Osteocyte (in vitro differentiated cells): ENCODE measurements at regions not wholly inside any gene's neighbourhood (a gene's known extent, or its start where the extent isn't known, plus 50 kb on each side); places are given as distances from the start of the nearest gene placed in this dataset.

Experiments
- DNase-seq: peaks from one replicate; pipeline ENCODE4 v3.0.0; 2021; ENCODE audit warnings: mixed read lengths; ENCODE audit not compliant: unreplicated experiment; ENCODE audit errors: extremely low spot score
- H3K27ac Mint-ChIP-seq: one replicate; pipeline ENCODE4 v1.8.0; 2021; ENCODE audit warnings: mild to moderate bottlenecking, mixed read lengths; ENCODE audit not compliant: unreplicated experiment
- H3K27me3 Mint-ChIP-seq: one replicate; pipeline ENCODE4 v1.8.0; 2021; ENCODE audit warnings: mixed read lengths; ENCODE audit not compliant: unreplicated experiment
- H3K36me3 Mint-ChIP-seq: one replicate; pipeline ENCODE4 v1.8.0; 2021; ENCODE audit warnings: mixed read lengths; ENCODE audit not compliant: unreplicated experiment
- H3K4me1 Mint-ChIP-seq: one replicate; pipeline ENCODE4 v1.8.0; 2021; ENCODE audit warnings: mixed read lengths; ENCODE audit not compliant: unreplicated experiment
- H3K4me3 Mint-ChIP-seq: one replicate; pipeline ENCODE4 v1.8.0; 2021; ENCODE audit warnings: mild to moderate bottlenecking, moderate library complexity, mixed read lengths; ENCODE audit not compliant: unreplicated experiment
- H3K9me3 Mint-ChIP-seq: one replicate; pipeline ENCODE4 v1.8.0; 2021; ENCODE audit warnings: mixed read lengths; ENCODE audit not compliant: unreplicated experiment
- CTCF ChIP-seq: fragments of 200-600 bp; sonication (generic); IDR thresholded peaks from 2 replicates; pipeline ENCODE4 v1.5.0; 2021; ENCODE audit warnings: antibody characterized with exemption, mild to moderate bottlenecking, moderate library complexity

DNA sequence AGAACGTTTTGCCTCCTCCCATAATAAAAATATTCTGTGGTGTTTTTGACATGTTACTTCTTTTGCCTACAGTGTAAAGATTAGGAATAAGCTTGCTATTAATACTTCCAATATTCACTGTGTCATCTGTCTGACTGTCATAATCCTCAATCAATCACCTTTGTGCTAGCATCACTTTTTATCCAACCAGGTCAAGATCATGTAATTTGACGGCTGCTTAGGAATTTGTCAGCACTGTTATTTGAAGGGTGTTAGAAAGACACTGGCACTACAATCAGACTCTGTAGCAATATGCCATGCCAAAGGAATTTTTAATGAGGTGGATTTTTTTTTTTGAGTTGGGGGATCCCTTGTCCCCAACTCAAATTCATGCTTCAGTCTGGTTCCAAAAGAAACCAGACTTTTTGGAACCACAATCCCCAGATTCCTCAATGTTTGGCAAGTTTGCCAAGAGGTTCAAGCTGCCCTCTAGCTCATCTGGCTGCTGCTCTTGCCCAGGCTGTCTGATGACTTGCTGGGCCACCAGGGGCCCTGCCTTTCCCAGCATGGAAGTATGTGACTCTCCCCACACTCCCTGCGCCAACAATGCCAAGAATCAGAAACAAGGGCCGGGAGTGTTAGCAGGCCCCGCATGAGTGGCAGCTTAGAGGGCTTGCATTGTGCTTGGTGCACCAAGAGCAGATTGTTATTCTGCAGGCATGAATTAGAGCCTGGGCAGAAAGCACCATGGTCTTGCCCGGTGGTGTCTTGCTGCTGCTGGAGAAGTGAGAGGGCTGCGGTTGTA, 58.6 kb upstream of the TSC22D2 start:
- Mint-ChIP-seq H3K36me3 (no peaks in the 10 kb centered on the region), H3K4me3 (no peak overlapping the region), H3K27me3 (no peaks in the 10 kb centered on the region), H3K9me3 (no peaks in the 10 kb centered on the region), H3K4me1 (peaks cover 58% of the 10 kb centered on the region), H3K27ac (peak overlapping the region; percentile 86)
- TF ChIP-seq CTCF = no peak
- no peak for DNase-seq

GRCh38 chr3:150348500-150348899, 59.6 kb upstream of the TSC22D2 start:
- Mint-ChIP-seq H3K9me3 (no peaks in the 10 kb centered on the region), H3K27me3 (no peaks in the 10 kb centered on the region), H3K4me1 (peaks cover 68% of the 10 kb centered on the region), H3K27ac (peak overlapping the region; percentile 86), H3K4me3 (no peak overlapping the region), H3K36me3 (no peaks in the 10 kb centered on the region)
- DNase-seq = no peak
- no peak for TF ChIP-seq CTCF

DNA sequence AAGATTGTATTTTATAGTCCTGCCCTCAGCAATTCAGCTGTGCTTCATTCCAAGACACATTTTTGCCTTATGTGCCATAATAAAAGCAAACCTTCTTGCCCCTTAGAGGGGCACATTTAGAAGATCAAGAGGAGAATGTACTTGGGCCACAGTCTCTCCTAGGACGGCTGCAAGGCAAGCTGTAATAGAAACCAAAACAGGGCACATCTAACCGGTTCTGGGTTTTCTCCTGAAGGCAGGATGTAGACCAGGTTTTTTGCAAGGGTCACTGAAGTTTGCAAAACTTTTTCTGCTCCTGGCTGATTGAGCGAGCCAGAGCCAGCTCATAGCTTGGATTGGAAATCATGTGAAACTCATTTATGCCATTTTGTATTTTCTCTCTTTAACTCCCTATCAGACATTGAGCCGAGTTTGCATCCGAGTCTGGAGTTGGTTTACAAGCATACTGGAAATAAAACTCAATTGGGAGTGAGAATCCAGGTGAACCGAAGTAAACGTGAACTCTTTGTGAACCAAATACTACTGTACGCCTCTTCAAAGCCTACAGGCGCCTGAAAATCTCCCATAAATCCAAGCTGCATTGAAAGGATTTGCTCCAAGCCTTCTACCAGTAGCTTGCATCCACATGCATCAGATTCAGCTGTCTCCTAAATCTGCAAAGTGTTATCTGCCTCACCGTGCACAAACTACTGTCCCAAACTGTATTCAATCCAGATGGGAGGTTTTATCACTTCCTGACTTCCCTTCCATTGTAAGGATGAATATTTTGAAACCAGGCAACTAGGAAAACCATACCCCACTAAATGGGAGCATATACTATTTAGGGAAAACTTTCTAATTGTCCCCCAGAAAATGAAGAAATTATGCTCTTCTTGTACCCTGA, 60.9 kb upstream of the TSC22D2 start:
- no peak for DNase-seq
- TF ChIP-seq CTCF = no peak
- no peaks in the 10 kb centered on the region for H3K9me3 Mint-ChIP-seq
- H3K36me3 Mint-ChIP-seq = no peaks in the 10 kb centered on the region
- peaks cover 73% of the 10 kb centered on the region for H3K4me1 Mint-ChIP-seq
- H3K4me3 Mint-ChIP-seq = peak overlapping the region; percentile 27
- peak overlapping the region; percentile 86 for H3K27ac Mint-ChIP-seq
- H3K27me3 Mint-ChIP-seq = no peaks in the 10 kb centered on the region

DNA sequence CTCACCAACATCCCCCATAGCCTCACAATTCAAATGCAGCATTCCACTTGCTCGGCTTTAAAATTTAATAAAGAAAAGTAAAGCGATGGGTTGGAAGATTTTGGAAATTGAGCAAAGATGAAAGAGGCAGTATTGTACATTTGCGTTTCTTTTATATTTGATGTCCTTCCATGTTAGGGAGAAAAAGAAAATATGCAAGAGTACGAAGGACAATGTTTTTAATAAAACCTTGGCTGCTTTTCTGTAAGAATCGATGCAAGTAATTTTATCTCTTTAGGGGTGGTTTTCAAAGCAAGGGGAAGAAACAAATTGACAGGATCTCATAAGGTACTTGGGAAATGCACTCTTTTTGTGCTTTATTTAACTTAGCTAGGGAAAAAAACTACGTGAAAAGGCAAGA, 61.8 kb upstream of the TSC22D2 start:
- no peaks in the 10 kb centered on the region for H3K36me3 Mint-ChIP-seq
- H3K9me3 Mint-ChIP-seq = no peaks in the 10 kb centered on the region
- DNase-seq = no peak
- TF ChIP-seq CTCF = no peak
- peak overlapping the region; percentile 86 for H3K27ac Mint-ChIP-seq
- no peaks in the 10 kb centered on the region for H3K27me3 Mint-ChIP-seq
- H3K4me3 Mint-ChIP-seq = peak overlapping the region; percentile 61
- peaks cover 78% of the 10 kb centered on the region for H3K4me1 Mint-ChIP-seq

DNA sequence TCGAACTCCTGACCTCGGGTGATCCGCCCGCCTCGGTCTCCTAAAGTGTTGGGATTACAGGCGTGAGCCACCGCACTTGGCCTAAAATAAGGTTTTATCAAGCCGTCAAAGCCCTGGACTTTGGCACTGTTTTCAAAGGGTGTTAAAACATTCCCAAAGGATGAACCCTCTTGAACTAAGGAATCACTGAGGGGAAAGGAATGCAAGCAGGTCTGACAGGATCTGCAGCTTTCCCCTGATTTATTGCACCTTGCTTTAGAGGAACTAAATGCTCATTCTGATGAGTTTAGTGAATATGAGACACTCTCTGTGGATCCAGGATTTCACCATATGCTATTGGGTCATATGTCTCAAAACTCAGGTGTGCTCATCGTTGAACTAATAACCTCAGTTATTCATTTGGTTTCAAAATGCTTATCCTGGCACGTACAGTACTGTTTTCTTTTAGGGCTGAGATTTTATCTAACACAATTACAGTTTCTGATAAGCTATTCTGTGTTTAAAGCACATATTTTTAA, 63.0 kb upstream of the TSC22D2 start:
- Mint-ChIP-seq H3K9me3 (no peaks in the 10 kb centered on the region), H3K4me3 (no peak overlapping the region), H3K36me3 (no peaks in the 10 kb centered on the region), H3K27ac (peak overlapping the region; percentile 86), H3K27me3 (no peaks in the 10 kb centered on the region), H3K4me1 (peaks cover 72% of the 10 kb centered on the region)
- no peak for DNase-seq
- no peak for TF ChIP-seq CTCF
